Epithelial cell of proximal tubule (primary cell): ENCODE measurements at regions not wholly inside any gene's neighbourhood (a gene's known extent, or its start where the extent isn't known, plus 50 kb on each side); places are given as distances from the start of the nearest gene placed in this dataset.

Experiments
- DNase-seq: peaks from one replicate; pipeline ENCODE4 v3.0.0-alpha.2; 2011; ENCODE audit warnings: low read depth
- H3K4me3 ChIP-seq: 2 replicates; pipeline ENCODE4 v1.5.1; 2011; ENCODE audit warnings: low read depth, mild to moderate bottlenecking, low read length
- TF ChIP-seq, protein P1 (sequence below): conservative IDR thresholded peaks from 2 replicates; pipeline ENCODE4 v1.5.1; 2012; ENCODE audit warnings: low read depth, mild to moderate bottlenecking, low read length

DNA sequence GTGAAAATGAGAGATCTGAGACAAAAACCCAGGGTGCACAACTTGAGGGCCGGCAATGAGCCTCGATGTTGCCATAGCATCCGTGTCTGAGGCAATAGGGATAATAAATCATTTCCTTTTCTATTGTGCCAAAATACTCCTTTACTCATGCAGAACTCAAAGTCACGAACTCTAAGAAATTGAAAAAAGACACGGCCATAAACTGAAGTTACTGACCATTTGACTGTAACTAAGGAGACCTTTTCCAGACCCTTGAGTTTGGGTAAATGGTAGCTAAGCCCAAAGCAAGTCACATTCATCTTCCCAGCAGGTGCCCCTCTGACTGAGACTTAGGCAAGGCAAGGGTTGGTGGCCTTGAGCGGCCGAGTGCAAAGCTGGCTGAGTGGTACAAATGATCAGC, 141.2 kb upstream of the SLCO3A1 start:
- no peak for DNase-seq
- no peak overlapping the region for H3K4me3 ChIP-seq
- TF ChIP-seq, protein P1, sequence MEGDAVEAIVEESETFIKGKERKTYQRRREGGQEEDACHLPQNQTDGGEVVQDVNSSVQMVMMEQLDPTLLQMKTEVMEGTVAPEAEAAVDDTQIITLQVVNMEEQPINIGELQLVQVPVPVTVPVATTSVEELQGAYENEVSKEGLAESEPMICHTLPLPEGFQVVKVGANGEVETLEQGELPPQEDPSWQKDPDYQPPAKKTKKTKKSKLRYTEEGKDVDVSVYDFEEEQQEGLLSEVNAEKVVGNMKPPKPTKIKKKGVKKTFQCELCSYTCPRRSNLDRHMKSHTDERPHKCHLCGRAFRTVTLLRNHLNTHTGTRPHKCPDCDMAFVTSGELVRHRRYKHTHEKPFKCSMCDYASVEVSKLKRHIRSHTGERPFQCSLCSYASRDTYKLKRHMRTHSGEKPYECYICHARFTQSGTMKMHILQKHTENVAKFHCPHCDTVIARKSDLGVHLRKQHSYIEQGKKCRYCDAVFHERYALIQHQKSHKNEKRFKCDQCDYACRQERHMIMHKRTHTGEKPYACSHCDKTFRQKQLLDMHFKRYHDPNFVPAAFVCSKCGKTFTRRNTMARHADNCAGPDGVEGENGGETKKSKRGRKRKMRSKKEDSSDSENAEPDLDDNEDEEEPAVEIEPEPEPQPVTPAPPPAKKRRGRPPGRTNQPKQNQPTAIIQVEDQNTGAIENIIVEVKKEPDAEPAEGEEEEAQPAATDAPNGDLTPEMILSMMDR: no peak

GRCh38 chr15:91716536-91716935, 137.0 kb upstream of the SLCO3A1 start:
- DNase-seq: no peak
- TF ChIP-seq, protein P1: no peak
- no peak overlapping the region for H3K4me3 ChIP-seq

DNA sequence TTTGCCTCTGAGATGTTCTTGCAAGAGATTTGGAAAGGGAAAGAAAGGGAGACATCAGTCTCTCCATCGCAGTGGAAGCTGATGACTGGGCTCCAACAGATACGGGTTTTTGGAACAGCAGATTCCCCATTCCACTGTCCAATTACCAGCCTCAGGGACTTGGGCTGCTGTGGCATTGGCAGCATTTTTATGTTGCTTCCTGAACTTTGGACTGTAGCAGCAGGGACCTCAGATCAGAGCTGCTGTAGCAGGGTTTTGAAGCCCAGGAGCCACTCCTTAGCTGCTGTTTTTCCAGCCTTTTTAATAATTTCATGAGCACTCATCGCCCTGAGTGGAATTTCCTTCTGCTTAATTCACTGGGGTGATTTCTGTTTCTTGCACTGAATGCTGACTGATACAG, 135.7 kb upstream of the SLCO3A1 start:
- no peak overlapping the region for H3K4me3 ChIP-seq
- no peak for DNase-seq
- TF ChIP-seq, protein P1: no peak

GRCh38 chr15:91723959-91724358, 129.5 kb upstream of the SLCO3A1 start:
- no peak for DNase-seq
- no peak overlapping the region for H3K4me3 ChIP-seq
- TF ChIP-seq, protein P1: no peak

DNA sequence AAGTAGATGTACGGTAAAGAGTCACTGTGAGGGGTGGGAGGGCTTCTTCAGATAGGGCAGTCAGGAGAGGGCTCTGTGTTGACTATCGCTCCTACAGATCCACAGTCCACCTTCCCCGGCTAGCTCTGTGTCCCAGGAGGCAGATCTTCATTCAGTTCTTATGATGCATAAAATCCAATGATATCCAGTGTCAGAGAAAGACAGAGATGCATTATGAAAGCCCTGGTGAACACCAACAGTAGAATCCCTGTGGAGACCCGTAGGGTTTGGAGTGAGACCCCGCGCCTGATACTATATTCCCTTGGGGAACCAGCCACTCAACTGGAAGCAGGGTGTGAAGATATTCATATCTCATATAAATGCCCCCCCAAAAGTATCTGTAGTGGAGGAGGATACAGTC, 119.8 kb upstream of the SLCO3A1 start:
- TF ChIP-seq, protein P1: no peak
- no peak for DNase-seq
- H3K4me3 ChIP-seq: no peak overlapping the region

- TF ChIP-seq, protein P1: no peak
- no peak for DNase-seq
- no peak overlapping the region for H3K4me3 ChIP-seq
These were observed 116.2 kb upstream of the SLCO3A1 start for GRCh38 chr15:91737151-91737818.

DNA sequence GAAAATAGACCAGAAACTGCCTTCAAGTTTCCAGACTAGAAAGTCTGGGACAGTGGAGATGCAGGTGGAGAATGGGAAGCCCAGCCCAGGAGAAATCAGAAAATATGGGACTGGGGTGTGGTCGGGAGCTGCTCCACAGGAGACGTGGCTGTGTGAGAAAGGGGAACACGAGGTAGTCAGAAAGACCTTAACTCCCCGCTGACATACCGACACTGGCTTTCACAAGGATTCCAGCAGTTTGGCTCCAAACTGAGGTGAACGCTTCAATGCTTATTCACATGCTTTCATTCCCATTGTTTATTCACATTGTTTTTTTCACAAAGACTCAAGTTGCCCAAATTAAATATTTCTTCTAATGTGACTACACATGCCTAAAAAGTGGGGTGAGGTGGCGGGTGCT, 111.5 kb upstream of the SLCO3A1 start:
- TF ChIP-seq, protein P1: no peak
- H3K4me3 ChIP-seq: no peak overlapping the region
- no peak for DNase-seq
